Omental fat pad (tissue), 3 donors: ENCODE measurements at regions not wholly inside any gene's neighbourhood (a gene's known extent, or its start where the extent isn't known, plus 50 kb on each side); places are given as distances from the start of the nearest gene placed in this dataset.
A peak's percentile ranks its signal among the peaks of the same experiment; 100 is the strongest.
"Not testable (repeated sequence)": the region's sequence is repeated elsewhere in the genome, so short reads cannot be mapped to it uniquely, and the experiment has no call there.

Experiments
- ATAC-seq: fragments of 150-250 bp; one replicate; pipeline ENCODE4 v1.9.1; 2016; ENCODE audit warnings: mild to moderate bottlenecking, moderate library complexity; ENCODE audit not compliant: low FRiP score
- DNase-seq: peaks from one replicate; pipeline ENCODE4 v3.0.0-alpha.2; 2019; ENCODE audit warnings: low spot score
- TF ChIP-seq, protein P1 (sequence below), 3 donors: fragments of 450-650 bp; IDR thresholded peaks; one replicate each; pipeline ENCODE4 v1.5.1; 2016 to 2017; ENCODE audit warnings: antibody characterized with exemption in 3 of 3, mild to moderate bottlenecking in 3 of 3, moderate library complexity in 2 of 3

DNA sequence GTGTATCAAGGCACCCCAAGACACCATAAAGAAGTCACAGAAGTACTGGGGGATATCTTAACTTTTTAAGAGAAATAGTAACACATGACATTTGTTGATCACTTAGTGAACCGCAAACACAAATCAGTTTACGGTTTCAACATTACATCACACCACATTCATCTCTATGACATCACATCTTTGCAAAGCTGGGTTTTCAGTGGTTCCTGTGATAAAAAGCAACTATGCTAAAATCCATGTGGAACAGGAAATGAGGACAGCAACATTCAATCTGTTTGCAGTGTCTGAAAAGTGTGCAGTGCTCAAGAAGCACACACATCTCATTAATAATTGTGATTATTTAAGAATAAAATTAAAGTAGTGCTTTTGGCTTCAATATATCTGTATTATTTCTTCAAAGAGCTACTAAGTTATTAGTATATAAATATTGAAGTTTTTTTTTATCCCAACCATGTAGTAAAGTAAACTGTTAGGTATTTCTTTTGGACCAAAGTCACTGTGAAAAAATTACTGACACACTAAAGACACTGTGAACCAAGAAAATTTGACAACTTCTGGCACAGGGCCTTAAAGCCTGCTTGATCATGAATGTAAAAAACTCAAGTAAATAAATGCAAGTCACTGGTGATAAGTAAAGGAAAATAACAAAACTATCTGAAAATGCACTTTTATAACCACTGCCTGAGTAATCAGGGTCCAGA is 156.0 kb upstream of the SOX6 start:
- TF ChIP-seq, protein P1, sequence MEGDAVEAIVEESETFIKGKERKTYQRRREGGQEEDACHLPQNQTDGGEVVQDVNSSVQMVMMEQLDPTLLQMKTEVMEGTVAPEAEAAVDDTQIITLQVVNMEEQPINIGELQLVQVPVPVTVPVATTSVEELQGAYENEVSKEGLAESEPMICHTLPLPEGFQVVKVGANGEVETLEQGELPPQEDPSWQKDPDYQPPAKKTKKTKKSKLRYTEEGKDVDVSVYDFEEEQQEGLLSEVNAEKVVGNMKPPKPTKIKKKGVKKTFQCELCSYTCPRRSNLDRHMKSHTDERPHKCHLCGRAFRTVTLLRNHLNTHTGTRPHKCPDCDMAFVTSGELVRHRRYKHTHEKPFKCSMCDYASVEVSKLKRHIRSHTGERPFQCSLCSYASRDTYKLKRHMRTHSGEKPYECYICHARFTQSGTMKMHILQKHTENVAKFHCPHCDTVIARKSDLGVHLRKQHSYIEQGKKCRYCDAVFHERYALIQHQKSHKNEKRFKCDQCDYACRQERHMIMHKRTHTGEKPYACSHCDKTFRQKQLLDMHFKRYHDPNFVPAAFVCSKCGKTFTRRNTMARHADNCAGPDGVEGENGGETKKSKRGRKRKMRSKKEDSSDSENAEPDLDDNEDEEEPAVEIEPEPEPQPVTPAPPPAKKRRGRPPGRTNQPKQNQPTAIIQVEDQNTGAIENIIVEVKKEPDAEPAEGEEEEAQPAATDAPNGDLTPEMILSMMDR (IDR thresholded peaks at IDR 0.05): no peak
- ATAC-seq (no peak), DNase-seq (no peak)

DNA sequence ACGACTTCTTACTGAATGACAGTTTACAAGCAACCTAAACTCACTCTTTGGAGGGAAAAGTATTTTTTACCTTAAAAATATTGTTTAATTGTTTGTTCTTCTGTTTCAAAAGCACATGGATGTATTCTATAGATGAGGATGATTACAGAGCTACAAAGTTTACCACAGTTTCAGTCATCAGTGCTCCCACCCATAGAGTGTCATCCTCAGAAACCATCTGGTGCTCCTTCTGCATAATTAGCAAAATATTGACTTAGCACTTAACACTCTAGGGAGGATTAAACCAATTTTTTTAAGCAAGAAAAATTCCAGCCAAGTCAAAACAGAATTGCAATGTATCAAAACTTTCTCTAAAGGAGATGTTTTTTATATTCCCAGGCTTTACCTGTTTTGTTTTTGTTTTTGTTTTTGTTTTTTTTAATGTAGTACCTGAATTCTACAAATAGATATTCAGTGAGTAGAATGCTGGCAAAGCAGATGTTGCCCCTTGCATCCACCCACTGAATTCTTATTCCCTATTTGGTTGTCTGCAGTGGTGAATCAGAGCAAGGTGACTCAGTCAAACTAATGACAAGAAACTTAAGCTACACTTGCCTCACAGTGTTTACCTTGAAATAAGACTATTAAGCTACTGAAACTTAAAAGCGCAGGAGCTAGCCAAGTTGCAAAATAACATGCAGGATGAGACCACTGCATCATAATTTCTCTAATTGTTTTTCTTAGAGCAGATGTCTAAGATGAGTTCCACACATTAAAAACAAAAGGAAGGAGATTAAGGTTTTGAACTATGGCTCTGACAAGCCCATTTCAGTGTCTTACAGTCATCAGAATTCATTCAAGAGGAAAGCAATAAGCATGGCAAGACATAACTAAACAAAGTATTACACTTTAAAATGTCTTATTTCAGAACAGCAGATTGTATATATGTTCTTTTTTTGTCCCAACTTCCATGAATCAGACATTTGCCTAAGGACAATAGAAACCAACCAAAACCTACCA is 155.1 kb upstream of the SOX6 start:
- no peak for DNase-seq
- peak; percentile 92 for ATAC-seq
- TF ChIP-seq, protein P1 (IDR thresholded peaks at IDR 0.05): no peak

- no peak for DNase-seq
- TF ChIP-seq, protein P1 (IDR thresholded peaks at IDR 0.05): no peak
- ATAC-seq: no peak
Measured at GRCh38 chr11:16505481-16505880, 149.1 kb upstream of the SOX6 start.

- not testable (repeated sequence) for DNase-seq, ATAC-seq
Measured at GRCh38 chr11:16503891-16504290, 147.5 kb upstream of the SOX6 start.

DNA sequence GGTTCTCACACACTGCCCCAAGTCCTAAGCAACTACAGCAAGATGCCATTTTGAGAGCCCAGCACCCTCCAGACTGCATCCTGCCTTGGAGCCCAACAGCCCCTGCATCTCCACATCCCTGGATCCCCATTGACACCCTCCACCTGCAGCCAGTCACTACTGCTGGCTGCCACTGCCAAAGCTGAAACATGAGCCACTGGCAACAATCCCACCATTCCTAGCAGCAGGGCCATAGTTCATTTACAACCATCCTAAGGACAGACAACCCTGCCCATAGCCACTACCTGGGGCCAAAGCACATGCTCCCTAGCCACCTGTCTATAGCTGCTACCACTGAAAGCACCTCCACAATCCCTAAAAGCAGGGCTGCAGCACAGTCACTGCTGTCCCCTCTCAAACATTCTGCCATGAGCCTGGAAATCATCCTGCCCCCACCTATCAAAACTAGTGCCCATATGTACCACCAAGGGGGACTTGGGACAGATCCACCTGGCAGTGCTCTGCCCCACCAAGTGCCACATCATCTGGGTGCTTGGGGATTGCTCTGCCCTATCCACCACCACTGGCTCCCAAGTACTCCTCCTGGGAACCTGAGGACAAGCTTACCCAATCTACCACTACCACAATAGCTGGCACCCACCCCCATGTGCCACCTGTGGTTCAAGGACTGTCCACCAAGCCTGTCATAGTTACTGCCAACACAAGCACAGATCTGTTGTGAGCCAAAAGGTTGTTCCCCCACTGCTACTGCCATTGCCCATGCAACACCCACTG is 138.8 kb upstream of the SOX6 start:
- TF ChIP-seq, protein P1 (IDR thresholded peaks at IDR 0.05): no peak
- no peak for DNase-seq
- no peak for ATAC-seq

DNA sequence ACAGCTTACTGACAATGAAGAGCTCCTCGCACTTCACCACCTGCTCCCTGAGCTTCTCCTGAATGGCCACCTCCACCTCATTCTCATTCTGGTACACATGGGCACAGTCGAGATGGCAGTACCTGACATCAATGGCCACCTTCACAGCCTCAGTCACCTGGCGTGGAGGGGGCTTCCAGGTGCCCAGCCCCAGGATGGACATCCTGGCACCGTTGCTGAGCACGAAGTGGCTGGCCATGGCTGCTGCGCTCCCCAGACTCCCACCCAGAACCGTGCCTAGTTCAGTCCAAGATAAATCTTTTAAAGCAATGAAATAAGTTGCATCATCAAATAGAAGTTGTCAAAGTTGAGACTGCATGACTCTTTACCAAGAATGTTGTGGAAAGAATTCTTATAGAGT is 128.1 kb upstream of the SOX6 start:
- ATAC-seq (no peak), DNase-seq (no peak)
- TF ChIP-seq, protein P1 (IDR thresholded peaks at IDR 0.05): no peak

DNA sequence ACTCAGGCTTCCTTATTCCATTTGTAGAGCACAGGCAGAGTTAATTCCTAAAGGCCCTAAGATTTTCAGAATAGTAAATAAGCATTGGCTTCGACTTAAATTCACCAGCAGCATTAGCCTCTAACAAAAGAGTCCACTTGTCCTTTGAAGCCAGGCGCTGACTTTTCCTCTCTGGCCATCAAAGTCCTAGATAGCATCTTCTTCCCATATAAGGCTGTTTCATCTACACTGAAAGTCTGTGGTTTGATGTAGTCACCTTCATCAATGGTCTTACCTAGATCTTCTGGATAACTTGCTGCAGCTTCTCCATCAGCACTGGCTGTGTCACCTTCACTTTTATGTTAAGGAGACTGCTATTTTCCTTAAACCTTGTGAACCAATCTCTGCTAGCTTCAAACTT is 118.3 kb upstream of the SOX6 start:
- DNase-seq (no peak), ATAC-seq (no peak)
- TF ChIP-seq, protein P1 (IDR thresholded peaks at IDR 0.05): no peak
